ENCODE measurements at regions not wholly inside any gene's neighbourhood (a gene's known extent, or its start where the extent isn't known, plus 50 kb on each side); places are given as distances from the start of the nearest gene placed in this dataset.
A peak's percentile ranks its signal among the peaks of the same experiment; 100 is the strongest.

DNA sequence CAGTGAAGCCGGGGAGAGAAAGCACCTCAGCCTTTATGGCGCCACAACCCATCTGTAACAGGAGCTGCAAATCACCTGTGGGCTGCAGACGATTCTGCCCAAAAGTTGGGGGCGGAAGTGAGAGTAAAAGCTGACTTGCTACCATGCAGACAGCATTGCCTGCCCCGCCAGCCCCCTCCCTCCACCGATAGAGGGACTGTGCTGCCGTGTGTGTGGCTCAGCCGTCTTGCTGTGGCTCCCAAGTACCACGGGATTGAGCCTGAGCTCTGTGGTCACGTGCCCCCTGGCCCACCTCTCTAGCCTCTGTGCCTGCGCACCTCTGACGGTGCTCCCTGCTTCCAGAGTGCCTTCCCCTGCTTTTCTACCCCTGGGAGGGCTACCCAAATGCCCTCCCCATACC is 79.6 kb downstream of the GLI2 start:
- H3K27ac ChIP-seq, result no peak overlapping the region
- H3K4me3 ChIP-seq, result no peak overlapping the region
- no peaks in the 10 kb centered on the region for H3K27me3 ChIP-seq
- H3K9me3 ChIP-seq (replicated peaks in 1 of 3), result no peaks in the 10 kb centered on the region
- H3K4me1 ChIP-seq (replicated peaks in 1 of 2), result peaks cover 0 to 11% of the 10 kb centered on the region in 2 donors
- WGBS, 4 donors, result 86 to 88% (median 86%) methylated on average over 7 to 12 of the region's 12 CpGs
- H3K36me3 ChIP-seq (replicated peaks in 1 of 2), result no peaks in the 10 kb centered on the region
- no peak for DNase-seq
- intact Hi-C loops (cut with DNase I), result no loop called here
- TF ChIP-seq POLR2A (IDR thresholded peaks at IDR 0.05) (no peak), CTCF (IDR thresholded peaks at IDR 0.05) (no peak)

DNA sequence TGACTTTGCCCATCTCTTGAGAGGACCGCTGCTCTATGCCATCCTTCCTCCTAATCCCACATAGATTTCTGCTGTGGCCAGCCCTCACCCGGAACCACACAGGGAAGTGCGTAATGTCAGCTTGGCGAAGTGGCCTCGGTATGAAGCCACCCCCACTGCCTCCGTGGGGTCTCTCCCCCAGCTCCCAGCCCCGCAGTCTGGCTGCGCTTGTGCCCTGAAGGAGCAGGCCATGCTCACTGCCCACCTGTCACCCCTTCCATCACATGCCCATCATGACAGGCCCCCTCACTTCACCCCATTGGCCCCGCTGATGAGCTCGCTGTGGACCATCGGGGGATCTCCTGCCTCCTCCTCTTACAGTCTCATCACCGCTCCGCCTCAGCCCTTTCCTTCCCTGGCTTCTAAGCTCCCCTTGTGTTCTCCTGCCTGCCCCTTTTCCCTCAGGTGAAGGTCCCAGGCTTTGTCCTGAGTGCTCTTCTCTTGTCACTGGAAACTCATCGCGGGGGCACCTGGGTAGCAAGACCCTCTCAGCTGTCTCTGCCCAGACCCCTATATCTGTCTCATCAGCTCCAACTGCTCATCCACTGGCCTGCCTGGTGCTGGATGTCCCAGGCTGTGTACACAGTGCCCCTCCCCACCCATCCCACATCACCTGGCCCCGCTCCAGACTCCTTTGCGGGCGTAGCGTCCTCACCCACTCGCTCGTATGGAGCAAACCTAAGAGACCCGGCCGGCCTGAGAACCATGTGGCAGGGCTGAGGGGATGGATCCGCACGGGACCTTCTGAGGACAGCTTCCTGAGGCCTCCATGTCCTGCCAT is 81.7 kb downstream of the GLI2 start:
- 96 to 98% (median 97%) methylated on average over 20 to 25 of the region's 25 CpGs for WGBS, 4 donors
- no peak for DNase-seq
- peak overlapping the region in 1 of 5 donors; percentile 81 for H3K27ac ChIP-seq

DNA sequence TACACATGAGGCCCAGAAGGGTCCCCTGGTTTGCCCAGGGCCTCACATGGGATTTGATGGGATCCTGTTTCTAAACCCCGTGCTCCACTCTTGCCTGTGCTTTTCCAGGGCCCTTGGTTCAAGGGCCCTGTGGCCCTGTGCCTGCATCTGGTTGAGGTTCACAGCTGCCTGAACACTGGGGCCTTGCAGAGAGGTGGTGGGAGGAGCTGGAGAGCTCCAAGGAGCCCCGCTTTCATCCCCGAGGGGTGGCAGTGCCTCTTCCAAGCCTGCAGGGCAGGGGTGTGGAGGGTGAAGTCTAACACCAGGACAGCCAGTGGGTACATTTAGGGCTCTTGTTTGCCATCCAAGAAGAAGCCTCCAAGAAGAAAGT is 82.3 kb downstream of the GLI2 start:
- TF ChIP-seq POLR2A (IDR thresholded peaks at IDR 0.05) (no peak), CTCF (IDR thresholded peaks at IDR 0.05) (no peak)
- Histone ChIP-seq H3K27me3 (no peaks in the 10 kb centered on the region), H3K27ac (peak overlapping the region in 3 of 5 donors; percentile 19 to 81 (median 61)), H3K36me3 (replicated peaks in 1 of 2) (no peaks in the 10 kb centered on the region), H3K4me3 (no peak overlapping the region), H3K9me3 (replicated peaks in 1 of 3) (no peaks in the 10 kb centered on the region), H3K4me1 (replicated peaks in 1 of 2) (peaks cover 0 to 11% of the 10 kb centered on the region in 2 donors)
- no peak for DNase-seq
- intact Hi-C loops (cut with DNase I), result no loop called here
- 50 to 90% (median 81%) methylated on average over 2 to 3 of the region's 3 CpGs for WGBS, 4 donors

More for the DNA sequence above, 81.7 kb downstream of the GLI2 start:
- intact Hi-C loops (cut with DNase I), result no loop called here
- Histone ChIP-seq H3K36me3 (replicated peaks in 1 of 2) (no peaks in the 10 kb centered on the region), H3K27me3 (no peaks in the 10 kb centered on the region), H3K9me3 (replicated peaks in 1 of 3) (no peaks in the 10 kb centered on the region), H3K4me3 (no peak overlapping the region), H3K4me1 (replicated peaks in 1 of 2) (peaks cover 0 to 11% of the 10 kb centered on the region in 2 donors)
- TF ChIP-seq POLR2A (IDR thresholded peaks at IDR 0.05) (no peak), CTCF (IDR thresholded peaks at IDR 0.05) (no peak)

DNA sequence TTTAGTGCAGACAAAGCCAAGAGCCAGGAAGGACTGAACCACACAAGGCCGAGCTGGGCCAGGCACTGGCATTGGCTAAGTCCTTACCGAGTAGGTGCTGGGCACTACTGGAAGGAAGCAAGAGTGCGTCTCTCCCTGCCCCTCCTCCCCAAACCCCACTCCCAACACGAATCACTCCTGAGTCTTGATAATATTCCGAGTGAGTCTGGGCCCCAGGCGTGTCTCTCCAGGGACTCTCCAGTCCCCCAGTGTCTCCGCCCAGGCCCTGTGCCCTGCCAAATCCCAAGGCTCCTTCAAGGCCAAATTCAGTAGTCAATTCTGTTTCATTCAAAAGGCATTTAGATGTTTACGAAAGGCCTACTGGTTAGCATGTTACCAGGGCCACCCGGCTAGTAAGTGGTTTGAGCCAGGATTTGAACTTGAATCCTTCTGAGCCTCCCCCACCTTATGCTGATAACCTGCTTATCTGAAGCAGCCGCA is 82.8 kb downstream of the GLI2 start:
- Histone ChIP-seq H3K9me3 (replicated peaks in 1 of 3) (no peaks in the 10 kb centered on the region), H3K36me3 (replicated peaks in 1 of 2) (no peaks in the 10 kb centered on the region), H3K27me3 (no peaks in the 10 kb centered on the region), H3K27ac (peak overlapping the region in 3 of 5 donors; percentile 19 to 81 (median 61)), H3K4me1 (replicated peaks in 1 of 2) (peaks cover 0 to 11% of the 10 kb centered on the region in 2 donors), H3K4me3 (no peak overlapping the region)
- intact Hi-C loops (cut with DNase I), result no loop called here
- DNase-seq, result peak; percentile 50 to 90 (median 84)
- 33 to 40% (median 37%) methylated on average over 7 to 10 of the region's 10 CpGs for WGBS, 4 donors
- TF ChIP-seq CTCF (IDR thresholded peaks at IDR 0.05), result no peak
- no peak for TF ChIP-seq POLR2A (IDR thresholded peaks at IDR 0.05)
